HG02642 (cell line): ENCODE measurements at regions not wholly inside any gene's neighbourhood (a gene's known extent, or its start where the extent isn't known, plus 50 kb on each side); places are given as distances from the start of the nearest gene placed in this dataset.

Experiments
- ATAC-seq: cut with Tn5 transposase; IDR thresholded peaks from one replicate; pipeline ENCODE4 v1.9.1; 2021; ENCODE audit warnings: mild to moderate bottlenecking; ENCODE audit not compliant: unreplicated experiment, poor library complexity

- ATAC-seq = no peak
Observed at GRCh38 chr5:40306869-40307487, 372.7 kb upstream of the PTGER4 start.

- no peak for ATAC-seq
Observed at GRCh38 chr5:40292006-40292405, 387.7 kb upstream of the PTGER4 start.

GRCh38 chr5:40291338-40291737 is 388.4 kb upstream of the PTGER4 start:
- no peak for ATAC-seq

- ATAC-seq = no peak
Observed at GRCh38 chr5:40288800-40289485, 390.8 kb upstream of the PTGER4 start.

- ATAC-seq = no peak
Observed at GRCh38 chr5:40284863-40285262, 394.9 kb upstream of the PTGER4 start.

- no peak for ATAC-seq
Observed at GRCh38 chr5:40278881-40279280, 400.8 kb upstream of the PTGER4 start.

- peak; percentile 72 for ATAC-seq
Observed at GRCh38 chr5:40277161-40277906, 402.4 kb upstream of the PTGER4 start.

GRCh38 chr5:40276426-40277102 is 403.2 kb upstream of the PTGER4 start:
- ATAC-seq = peak; percentile 9

- ATAC-seq = no peak
Observed at GRCh38 chr5:40274568-40274967, 405.1 kb upstream of the PTGER4 start.

- ATAC-seq = no peak
Observed at GRCh38 chr5:40273936-40274335, 405.8 kb upstream of the PTGER4 start.

GRCh38 chr5:40271476-40271875 is 408.2 kb upstream of the PTGER4 start:
- no peak for ATAC-seq

- no peak for ATAC-seq
Observed at GRCh38 chr5:40270274-40270845, 409.4 kb upstream of the PTGER4 start.

- no peak for ATAC-seq
Observed at GRCh38 chr5:40268088-40268487, 411.6 kb upstream of the PTGER4 start.

- no peak for ATAC-seq
Observed at GRCh38 chr5:40266952-40267351, 412.8 kb upstream of the PTGER4 start.

GRCh38 chr5:40261984-40262383 is 417.7 kb upstream of the PTGER4 start:
- ATAC-seq = no peak

- no peak for ATAC-seq
Observed at GRCh38 chr5:40260361-40260760, 419.4 kb upstream of the PTGER4 start.

- no peak for ATAC-seq
Observed at GRCh38 chr5:40258222-40258621, 421.5 kb upstream of the PTGER4 start.

- no peak for ATAC-seq
Observed at GRCh38 chr5:40240671-40241070, 439.0 kb upstream of the PTGER4 start.

- ATAC-seq = no peak
Observed at GRCh38 chr5:40240111-40240510, 439.6 kb upstream of the PTGER4 start.

GRCh38 chr5:40238066-40238745 is 441.5 kb upstream of the PTGER4 start:
- ATAC-seq = no peak
